Prostate gland (tissue), 2 donors: ENCODE measurements at regions not wholly inside any gene's neighbourhood (a gene's known extent, or its start where the extent isn't known, plus 50 kb on each side); places are given as distances from the start of the nearest gene placed in this dataset.
"Not testable (repeated sequence)": the region's sequence is repeated elsewhere in the genome, so short reads cannot be mapped to it uniquely, and the experiment has no call there.

Experiments
- DNase-seq: peaks from one replicate; pipeline ENCODE4 v3.0.0-alpha.2; 2019; ENCODE audit warnings: low spot score
- H3K27ac ChIP-seq, 2 donors: fragments of 200-600 bp; sonication (generic); 2 replicates each; pipeline ENCODE4 v1.5.1; 2017 to 2019
- H3K27me3 ChIP-seq: fragments of 200-600 bp; sonication (generic); replicated peaks from 2 replicates; pipeline ENCODE4 v1.5.1; 2019; ENCODE audit not compliant: insufficient read depth
- H3K36me3 ChIP-seq, 2 donors: fragments of 200-600 bp; sonication (generic); 1 replicate in 1 of 2; 2 replicates in 1 of 2; pipeline versions ENCODE4 v1.5.1 to v1.8.1; 2017 to 2019
- H3K4me1 ChIP-seq: fragments of 200-600 bp; sonication (generic); replicated peaks from 2 replicates; pipeline ENCODE4 v1.5.1; 2019
- H3K4me3 ChIP-seq, 2 donors: fragments of 200-600 bp; sonication (generic); 2 replicates each; pipeline ENCODE4 v1.5.1; 2017 to 2019
- H3K9me3 ChIP-seq: fragments of 200-600 bp; sonication (generic); 2 replicates; pipeline ENCODE4 v1.5.1; 2017
- POLR2A ChIP-seq: fragments of 450-650 bp; IDR thresholded peaks from one replicate; pipeline ENCODE4 v1.6.1; 2016; ENCODE audit warnings: antibody characterized with exemption, mild to moderate bottlenecking
- POLR2AphosphoS5 ChIP-seq: sonication (generic); formaldehyde crosslinking; IDR thresholded peaks from one replicate; pipeline ENCODE4 v1.6.1; 2017; ENCODE audit warnings: antibody characterized with exemption
- WGBS: methylation state at CpG from one replicate; pipeline ENCODE4 v1.1.5; 2018; 5-methylcytosine and 5-hydroxymethylcytosine counted together
- intact Hi-C: fragments of 100-400 bp; cut with DNase I; formaldehyde crosslinking; loops from one replicate; pipeline ENCODE4 v1.14.2; 2022
- TF ChIP-seq, protein P1 (sequence below), 4 experiments: fragments of 200-600 bp in 2 of 4; fragments of 450-650 bp in 2 of 4; sonication (generic) in 2 of 4; IDR thresholded peaks; 1 replicate in 3 of 4; 2 replicates in 1 of 4; pipeline ENCODE4 v1.5.1; 2016 to 2019; ENCODE audit warnings: antibody characterized with exemption in 4 of 4, mild to moderate bottlenecking in 2 of 4, moderate library complexity in 2 of 4

DNA sequence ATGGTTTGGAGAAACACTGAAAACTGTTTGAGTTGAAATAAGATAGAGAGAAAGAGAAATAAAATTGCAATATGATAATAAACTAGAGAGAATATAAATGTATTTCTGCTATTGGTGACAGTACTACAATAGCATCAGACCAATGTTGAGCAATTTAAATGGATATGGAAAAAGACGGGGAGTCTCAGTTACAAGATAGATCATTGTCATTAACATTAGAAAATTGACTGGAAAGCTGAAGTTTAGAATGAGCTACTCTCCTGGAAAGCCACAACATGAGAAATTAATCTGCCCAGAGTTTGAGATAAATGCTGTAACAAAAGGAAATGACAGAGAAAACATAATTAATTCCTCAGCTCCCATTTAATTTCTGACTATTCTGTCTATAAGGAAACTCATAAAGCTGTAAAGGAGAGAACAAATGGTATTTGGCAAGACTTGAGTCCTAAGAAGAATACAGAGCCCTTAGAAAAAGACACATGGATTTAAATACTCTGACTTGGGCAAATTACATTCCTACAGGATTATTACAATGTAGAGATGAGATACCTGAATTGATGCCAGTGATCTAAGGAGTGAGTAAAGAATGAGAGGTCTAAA, 624.5 kb upstream of the CHD1 start:
- H3K4me1 ChIP-seq: no peaks in the 10 kb centered on the region
- DNase-seq: no peak
- no peaks in the 10 kb centered on the region for H3K9me3 ChIP-seq
- H3K36me3 ChIP-seq: no peaks in the 10 kb centered on the region
- TF ChIP-seq, protein P1, sequence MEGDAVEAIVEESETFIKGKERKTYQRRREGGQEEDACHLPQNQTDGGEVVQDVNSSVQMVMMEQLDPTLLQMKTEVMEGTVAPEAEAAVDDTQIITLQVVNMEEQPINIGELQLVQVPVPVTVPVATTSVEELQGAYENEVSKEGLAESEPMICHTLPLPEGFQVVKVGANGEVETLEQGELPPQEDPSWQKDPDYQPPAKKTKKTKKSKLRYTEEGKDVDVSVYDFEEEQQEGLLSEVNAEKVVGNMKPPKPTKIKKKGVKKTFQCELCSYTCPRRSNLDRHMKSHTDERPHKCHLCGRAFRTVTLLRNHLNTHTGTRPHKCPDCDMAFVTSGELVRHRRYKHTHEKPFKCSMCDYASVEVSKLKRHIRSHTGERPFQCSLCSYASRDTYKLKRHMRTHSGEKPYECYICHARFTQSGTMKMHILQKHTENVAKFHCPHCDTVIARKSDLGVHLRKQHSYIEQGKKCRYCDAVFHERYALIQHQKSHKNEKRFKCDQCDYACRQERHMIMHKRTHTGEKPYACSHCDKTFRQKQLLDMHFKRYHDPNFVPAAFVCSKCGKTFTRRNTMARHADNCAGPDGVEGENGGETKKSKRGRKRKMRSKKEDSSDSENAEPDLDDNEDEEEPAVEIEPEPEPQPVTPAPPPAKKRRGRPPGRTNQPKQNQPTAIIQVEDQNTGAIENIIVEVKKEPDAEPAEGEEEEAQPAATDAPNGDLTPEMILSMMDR (IDR thresholded peaks at IDR 0.05): no peak
- no peaks in the 10 kb centered on the region for H3K27me3 ChIP-seq
- H3K4me3 ChIP-seq: no peak overlapping the region
- WGBS: 27% methylated on average over 1 of the region's 1 CpG
- H3K27ac ChIP-seq: no peak overlapping the region
- intact Hi-C loops: no loop called here

DNA sequence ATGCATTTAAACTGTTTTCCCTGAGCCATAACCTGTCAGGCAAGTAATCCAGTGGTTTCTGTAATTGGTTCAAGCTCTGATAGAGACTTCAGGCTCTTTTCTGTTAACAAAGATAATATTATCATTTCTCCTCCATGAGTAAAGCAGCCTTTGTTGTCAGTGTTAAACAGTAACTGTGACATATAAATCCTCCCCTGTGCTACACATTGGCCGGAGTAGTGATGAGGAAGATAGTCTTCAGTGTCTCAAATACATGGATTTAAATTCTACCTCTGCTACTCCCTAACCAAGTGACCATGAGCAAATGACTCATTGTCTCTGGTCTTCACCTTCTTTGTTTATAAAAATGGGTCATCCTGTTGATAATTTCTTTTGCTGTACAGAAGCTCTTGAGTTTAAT, 615.5 kb upstream of the CHD1 start:
- no peak for TF ChIP-seq POLR2AphosphoS5
- TF ChIP-seq POLR2A: no peak
- TF ChIP-seq, protein P1 (IDR thresholded peaks at IDR 0.05): no peak
- no peaks in the 10 kb centered on the region for H3K27me3 ChIP-seq
- 42% methylated on average over 1 of the region's 1 CpG for WGBS
- no peaks in the 10 kb centered on the region for H3K9me3 ChIP-seq
- intact Hi-C loops: no loop called here
- DNase-seq: no peak
- H3K4me3 ChIP-seq: no peak overlapping the region
- no peaks in the 10 kb centered on the region for H3K4me1 ChIP-seq
- no peaks in the 10 kb centered on the region for H3K36me3 ChIP-seq
- no peak overlapping the region for H3K27ac ChIP-seq

DNA sequence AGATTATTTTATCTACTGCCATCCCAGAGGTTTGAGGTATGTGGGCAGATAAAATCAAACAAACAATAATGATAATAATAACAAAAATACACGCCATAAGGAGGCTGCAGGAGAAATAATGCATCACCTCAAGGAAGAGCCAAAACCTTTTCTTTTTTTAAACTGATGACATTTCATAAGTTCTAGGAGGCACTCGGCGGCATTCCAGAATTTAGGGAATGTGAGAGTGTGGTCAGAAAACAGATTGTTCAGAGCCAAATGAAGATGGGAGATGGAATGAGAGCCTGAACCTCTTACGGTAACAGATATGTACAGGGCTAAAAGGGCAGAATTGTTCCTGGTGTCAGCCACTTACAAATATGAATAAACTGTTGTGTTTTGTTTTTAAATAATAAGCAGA, 615.0 kb upstream of the CHD1 start:
- intact Hi-C loops: no loop called here
- no peaks in the 10 kb centered on the region for H3K27me3 ChIP-seq
- no peak overlapping the region for H3K27ac ChIP-seq
- no peaks in the 10 kb centered on the region for H3K4me1 ChIP-seq
- H3K4me3 ChIP-seq: no peak overlapping the region
- H3K9me3 ChIP-seq: no peaks in the 10 kb centered on the region
- TF ChIP-seq, protein P1 (IDR thresholded peaks at IDR 0.05): no peak
- no peak for TF ChIP-seq POLR2A
- no peak for TF ChIP-seq POLR2AphosphoS5
- DNase-seq: no peak
- no peaks in the 10 kb centered on the region for H3K36me3 ChIP-seq
- WGBS: 40% methylated on average over 4 of the region's 4 CpGs

DNA sequence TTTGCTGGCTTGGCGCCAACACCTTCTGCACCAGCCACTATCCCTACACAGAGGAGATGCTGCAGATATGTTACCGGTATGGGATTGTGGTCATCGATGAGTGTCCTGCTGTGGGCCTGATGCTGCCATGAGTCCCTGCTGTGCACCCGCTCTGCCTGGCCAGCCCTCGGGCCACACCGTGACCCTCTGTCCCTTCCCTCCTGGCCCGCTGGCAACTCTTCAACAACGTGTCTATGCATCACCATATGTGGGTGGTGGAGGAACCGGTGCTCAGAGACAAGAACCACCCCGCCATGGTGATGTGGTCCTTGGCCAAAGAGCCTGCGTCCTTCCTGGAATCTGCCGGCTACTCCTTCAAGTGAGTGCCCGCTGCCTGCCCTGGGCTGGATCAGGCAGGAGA, 605.4 kb upstream of the CHD1 start:
- H3K4me1 ChIP-seq, intact Hi-C loops, DNase-seq, H3K4me3 ChIP-seq, H3K27ac ChIP-seq, H3K36me3 ChIP-seq, H3K27me3 ChIP-seq, H3K9me3 ChIP-seq: not testable (repeated sequence)
- 91% methylated on average over 10 of the region's 13 CpGs for WGBS

DNA sequence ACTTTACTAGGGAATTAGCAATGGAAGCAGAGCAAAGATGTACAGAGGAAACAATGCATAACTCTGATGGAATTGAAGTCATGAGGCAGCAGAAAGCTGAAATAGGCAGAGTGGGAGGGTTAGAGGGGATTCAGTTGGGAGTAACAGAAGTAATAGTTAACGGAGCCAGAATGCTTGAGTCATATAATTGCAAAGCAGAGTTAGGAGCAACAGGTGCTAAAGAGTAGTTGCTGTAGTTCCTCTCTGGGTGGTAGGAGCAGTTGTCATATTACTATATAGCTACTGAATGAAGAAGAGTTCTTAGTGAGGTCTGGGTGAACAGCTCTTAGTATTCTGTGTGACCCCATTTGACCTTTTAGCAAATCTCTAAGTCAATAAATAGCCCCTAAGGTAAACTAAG, 592.9 kb upstream of the CHD1 start:
- H3K27me3 ChIP-seq, DNase-seq, intact Hi-C loops, H3K9me3 ChIP-seq, H3K4me3 ChIP-seq, H3K36me3 ChIP-seq, H3K27ac ChIP-seq, H3K4me1 ChIP-seq: not testable (repeated sequence)
- 95% methylated on average over 1 of the region's 1 CpG for WGBS

DNA sequence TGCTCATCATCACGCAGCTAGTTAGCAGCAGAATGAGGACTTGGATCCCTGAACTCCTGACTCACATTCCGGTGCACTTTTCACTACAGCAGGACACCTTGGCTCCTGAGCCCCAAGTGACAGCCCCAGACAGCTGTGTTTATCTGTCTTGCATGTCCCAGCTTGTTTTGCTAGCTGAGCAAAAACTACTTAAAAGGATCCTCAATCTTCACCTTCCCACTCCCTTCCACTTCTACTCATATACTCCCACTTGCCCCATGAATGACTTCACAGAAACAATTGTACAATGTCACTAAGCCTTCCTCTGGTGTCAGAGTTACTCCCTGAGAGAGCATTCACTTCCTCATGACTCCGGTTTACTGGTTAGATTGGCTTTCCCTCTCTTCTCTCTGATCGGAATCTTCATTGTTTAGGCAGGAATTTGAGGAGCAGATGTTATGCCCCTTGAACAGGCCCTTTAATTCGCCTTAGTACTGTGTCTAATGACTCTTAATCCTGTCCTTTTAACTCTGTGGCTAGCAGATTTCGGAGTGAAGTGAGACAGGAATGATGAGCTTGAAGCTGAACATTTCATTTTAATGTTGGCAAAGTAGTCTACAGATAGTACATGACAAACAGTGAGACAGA, 587.2 kb upstream of the CHD1 start:
- H3K4me3 ChIP-seq, H3K27me3 ChIP-seq, H3K9me3 ChIP-seq, H3K27ac ChIP-seq, intact Hi-C loops, DNase-seq, H3K36me3 ChIP-seq, H3K4me1 ChIP-seq: not testable (repeated sequence)
- 43% methylated on average over 6 of the region's 6 CpGs for WGBS

DNA sequence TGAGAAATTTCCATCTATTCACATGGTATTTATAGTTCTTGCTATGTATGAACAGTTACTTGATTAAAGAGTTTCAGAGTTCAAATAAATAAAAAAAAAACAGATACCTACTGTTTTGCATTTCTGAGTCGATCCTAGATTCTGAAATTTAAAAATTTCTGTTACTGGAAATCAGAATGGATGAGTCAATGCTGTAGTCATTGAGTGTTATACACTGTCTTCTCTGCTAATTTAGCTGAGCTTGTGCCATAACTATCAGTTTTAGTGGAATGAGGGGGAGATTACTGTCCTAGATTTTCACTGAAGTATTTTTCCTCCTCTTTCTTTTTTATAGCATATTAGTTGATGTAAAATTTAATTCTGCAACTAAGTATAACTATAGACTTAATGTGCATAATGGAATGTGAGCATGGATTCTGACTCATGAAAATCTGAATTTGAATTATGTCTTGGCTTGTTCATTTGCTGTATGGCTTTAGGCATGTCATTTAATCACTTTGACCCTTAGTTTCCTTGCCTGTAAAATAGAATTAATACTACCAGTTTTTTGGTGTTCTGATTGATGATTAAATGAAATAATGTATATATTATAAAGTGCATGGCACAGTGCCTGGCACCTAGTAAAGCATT, 581.5 kb upstream of the CHD1 start:
- H3K36me3 ChIP-seq, H3K4me3 ChIP-seq, DNase-seq, H3K27ac ChIP-seq, H3K9me3 ChIP-seq, intact Hi-C loops, H3K4me1 ChIP-seq, H3K27me3 ChIP-seq: not testable (repeated sequence)
- 79% methylated on average over 1 of the region's 1 CpG for WGBS

DNA sequence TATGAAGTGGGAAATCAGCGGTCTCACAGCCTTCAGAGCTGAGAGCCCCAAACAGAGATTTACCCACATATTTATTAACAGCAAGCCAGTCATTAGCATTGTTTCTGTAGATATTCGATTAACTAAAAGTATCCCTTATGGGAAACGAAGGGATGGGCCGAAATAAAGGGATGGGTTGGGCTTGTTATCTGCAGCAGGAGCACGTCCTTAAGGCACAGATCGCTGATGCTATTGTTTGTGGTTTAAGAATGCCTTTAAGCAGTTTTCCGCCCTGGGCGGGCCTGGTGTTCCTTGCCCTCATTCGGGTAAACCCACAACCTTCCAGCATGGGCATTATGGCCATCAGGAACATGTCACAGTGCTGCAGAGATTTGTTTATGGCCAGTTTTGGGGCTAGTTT, 580.3 kb upstream of the CHD1 start:
- intact Hi-C loops, H3K36me3 ChIP-seq, H3K27ac ChIP-seq, H3K4me1 ChIP-seq, H3K27me3 ChIP-seq, H3K4me3 ChIP-seq, H3K9me3 ChIP-seq, DNase-seq: not testable (repeated sequence)
- WGBS: 87% methylated on average over 9 of the region's 9 CpGs

DNA sequence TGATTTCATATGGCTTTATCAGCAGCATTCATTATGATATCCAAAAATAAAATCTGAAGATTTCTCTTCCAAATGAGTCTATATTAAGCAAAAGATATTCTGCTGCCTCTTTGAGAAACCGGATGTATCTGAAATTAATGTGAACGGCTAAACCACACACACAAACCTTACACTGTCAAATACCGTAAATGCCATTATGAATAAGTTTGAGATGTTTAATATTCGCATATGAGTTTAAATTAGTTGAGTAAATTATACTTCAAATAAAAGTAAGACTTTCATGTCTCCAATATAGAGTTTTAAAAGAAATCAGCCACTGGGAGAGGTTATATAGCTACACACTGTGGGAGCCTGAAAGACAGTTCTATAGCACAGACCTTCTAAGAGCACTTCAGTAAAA, 566.6 kb upstream of the CHD1 start:
- H3K27me3 ChIP-seq, H3K36me3 ChIP-seq, H3K27ac ChIP-seq, DNase-seq, intact Hi-C loops, H3K4me1 ChIP-seq, H3K4me3 ChIP-seq, H3K9me3 ChIP-seq: not testable (repeated sequence)
- 75% methylated on average over 4 of the region's 4 CpGs for WGBS
